Kidney epithelial cell (primary cell): ENCODE measurements at regions not wholly inside any gene's neighbourhood (a gene's known extent, or its start where the extent isn't known, plus 50 kb on each side); places are given as distances from the start of the nearest gene placed in this dataset.

Source experiments
- DNase-seq: peaks from one replicate; pipeline ENCODE4 v3.0.0-alpha.2; 2010; ENCODE audit warnings: low read depth
- H3K27me3 ChIP-seq: 2 replicates; pipeline ENCODE4 v1.6.0; 2011; ENCODE audit warnings: low read length; ENCODE audit not compliant: control insufficient read depth, insufficient read depth
- H3K36me3 ChIP-seq: 2 replicates; pipeline ENCODE4 v1.5.1; 2011; ENCODE audit warnings: low read length; ENCODE audit not compliant: control insufficient read depth, insufficient read depth
- H3K4me3 ChIP-seq: 2 replicates; pipeline ENCODE4 v1.5.1; 2011; ENCODE audit warnings: low read depth, mild to moderate bottlenecking, control low read depth, low read length
- TF ChIP-seq, protein P1 (sequence below): IDR thresholded peaks from 2 replicates; pipeline ENCODE4 v1.5.1; 2011; ENCODE audit warnings: mild to moderate bottlenecking, moderate library complexity, low read length, control low read depth, inconsistent platforms; ENCODE audit not compliant: insufficient read depth, poor library complexity, severe bottlenecking

- no peaks in the 10 kb centered on the region for H3K36me3 ChIP-seq
- DNase-seq: no peak
- no peak overlapping the region for H3K4me3 ChIP-seq
- no peaks in the 10 kb centered on the region for H3K27me3 ChIP-seq
- TF ChIP-seq, protein P1, sequence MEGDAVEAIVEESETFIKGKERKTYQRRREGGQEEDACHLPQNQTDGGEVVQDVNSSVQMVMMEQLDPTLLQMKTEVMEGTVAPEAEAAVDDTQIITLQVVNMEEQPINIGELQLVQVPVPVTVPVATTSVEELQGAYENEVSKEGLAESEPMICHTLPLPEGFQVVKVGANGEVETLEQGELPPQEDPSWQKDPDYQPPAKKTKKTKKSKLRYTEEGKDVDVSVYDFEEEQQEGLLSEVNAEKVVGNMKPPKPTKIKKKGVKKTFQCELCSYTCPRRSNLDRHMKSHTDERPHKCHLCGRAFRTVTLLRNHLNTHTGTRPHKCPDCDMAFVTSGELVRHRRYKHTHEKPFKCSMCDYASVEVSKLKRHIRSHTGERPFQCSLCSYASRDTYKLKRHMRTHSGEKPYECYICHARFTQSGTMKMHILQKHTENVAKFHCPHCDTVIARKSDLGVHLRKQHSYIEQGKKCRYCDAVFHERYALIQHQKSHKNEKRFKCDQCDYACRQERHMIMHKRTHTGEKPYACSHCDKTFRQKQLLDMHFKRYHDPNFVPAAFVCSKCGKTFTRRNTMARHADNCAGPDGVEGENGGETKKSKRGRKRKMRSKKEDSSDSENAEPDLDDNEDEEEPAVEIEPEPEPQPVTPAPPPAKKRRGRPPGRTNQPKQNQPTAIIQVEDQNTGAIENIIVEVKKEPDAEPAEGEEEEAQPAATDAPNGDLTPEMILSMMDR: no peak
Observed at GRCh38 chr16:86895606-86896005, 317.3 kb downstream of the FOXL1 start.

DNA sequence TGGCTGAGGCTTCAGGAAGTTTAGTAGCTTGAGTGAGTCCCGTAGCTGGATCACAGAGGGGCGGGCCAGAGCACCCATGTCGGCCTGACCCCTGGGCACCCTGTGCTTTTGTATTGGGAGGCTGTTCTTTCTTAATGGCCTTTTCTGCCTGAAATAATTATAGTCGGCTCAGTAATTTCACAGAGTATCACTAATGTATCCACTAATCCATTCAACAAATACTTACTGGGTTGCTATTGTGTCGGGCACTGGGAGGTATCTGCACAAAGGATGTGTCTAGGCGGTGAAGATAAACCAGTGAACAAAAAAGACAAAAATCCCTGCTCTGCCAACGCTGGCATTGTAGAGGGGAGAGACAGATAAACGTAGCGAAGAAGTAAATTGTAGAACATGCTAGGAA, 318.6 kb downstream of the FOXL1 start:
- no peak overlapping the region for H3K4me3 ChIP-seq
- no peak for DNase-seq
- TF ChIP-seq, protein P1: no peak
- no peaks in the 10 kb centered on the region for H3K27me3 ChIP-seq
- H3K36me3 ChIP-seq: no peaks in the 10 kb centered on the region

GRCh38 chr16:86897486-86897885, 319.1 kb downstream of the FOXL1 start:
- Histone ChIP-seq H3K4me3 (no peak overlapping the region), H3K27me3 (no peaks in the 10 kb centered on the region), H3K36me3 (no peaks in the 10 kb centered on the region)
- no peak for DNase-seq
- TF ChIP-seq, protein P1: no peak

GRCh38 chr16:86898386-86898785, 320.0 kb downstream of the FOXL1 start:
- H3K27me3 ChIP-seq: no peaks in the 10 kb centered on the region
- TF ChIP-seq, protein P1: no peak
- no peak for DNase-seq

DNA sequence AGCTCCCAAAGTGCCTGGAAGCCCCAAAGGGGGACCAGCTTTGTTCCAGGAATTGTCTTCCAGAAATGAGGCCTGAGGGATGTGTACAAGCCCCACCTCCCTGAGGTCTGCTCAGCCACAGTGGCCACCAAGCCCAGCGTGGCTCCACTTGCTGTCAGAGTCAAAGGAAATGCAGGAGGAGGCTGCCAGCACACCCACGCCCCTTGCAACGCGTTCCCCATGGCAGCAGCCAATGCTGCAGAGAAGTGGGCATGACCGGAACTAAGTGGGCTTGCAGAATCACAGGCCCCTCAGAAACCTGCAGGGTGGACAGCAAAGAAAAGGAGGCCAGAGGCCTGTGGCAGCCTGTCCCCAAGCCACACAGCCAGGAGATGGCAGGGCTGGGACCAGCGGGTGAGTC, 320.8 kb downstream of the FOXL1 start:
- no peak for DNase-seq
- TF ChIP-seq, protein P1: no peak
- Histone ChIP-seq H3K27me3 (no peaks in the 10 kb centered on the region), H3K36me3 (no peaks in the 10 kb centered on the region), H3K4me3 (no peak overlapping the region)

More at GRCh38 chr16:86898386-86898785, 320.0 kb downstream of the FOXL1 start:
- H3K36me3 ChIP-seq: no peaks in the 10 kb centered on the region
- H3K4me3 ChIP-seq: no peak overlapping the region

DNA sequence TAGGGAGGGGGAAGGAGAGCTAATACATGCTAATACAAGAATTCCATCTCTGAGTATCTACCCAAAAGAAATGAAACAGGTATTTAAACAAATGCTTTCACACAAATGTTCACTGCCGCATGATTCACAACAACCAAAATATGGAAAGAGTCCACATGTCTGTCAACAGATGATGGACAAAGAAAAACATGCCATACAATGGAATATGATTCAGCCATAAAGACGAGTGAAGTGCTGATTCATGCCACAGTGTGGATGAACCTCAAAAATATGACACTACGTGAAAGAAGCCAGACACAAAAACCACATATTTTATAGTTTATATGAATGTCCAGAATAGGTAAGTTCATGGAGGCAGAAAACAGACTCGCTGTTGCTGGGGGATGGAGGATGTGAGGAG, 321.4 kb downstream of the FOXL1 start:
- DNase-seq: no peak
- TF ChIP-seq, protein P1: no peak
- Histone ChIP-seq H3K36me3 (no peaks in the 10 kb centered on the region), H3K27me3 (no peaks in the 10 kb centered on the region), H3K4me3 (no peak overlapping the region)
